Spleen (tissue), 11 donors: ENCODE measurements at regions not wholly inside any gene's neighbourhood (a gene's known extent, or its start where the extent isn't known, plus 50 kb on each side); places are given as distances from the start of the nearest gene placed in this dataset.

Experiments used
- DNase-seq: peaks from one replicate; pipeline ENCODE4 v3.0.0-alpha.2; 2020
- H3K27ac ChIP-seq, 8 donors: fragments of 200-600 bp; sonication (generic) in 7 of 8; 1 replicate in 4 of 8; 2 replicates in 4 of 8; pipeline versions ENCODE4 v1.5.0 to v1.8.0; 2016 to 2021; ENCODE audit warnings: inconsistent platforms in 4 of 8, mild to moderate bottlenecking in 4 of 8, moderate library complexity in 1 of 8
- H3K27me3 ChIP-seq, 7 donors: fragments of 200-600 bp; sonication (generic) in 6 of 7; replicated peaks in 1 of 7; 1 replicate in 4 of 7; 2 replicates in 3 of 7; pipeline versions ENCODE4 v1.5.0 to v1.8.0; 2016 to 2021; ENCODE audit warnings: inconsistent platforms in 3 of 7, mild to moderate bottlenecking in 1 of 7
- H3K36me3 ChIP-seq, 6 donors: fragments of 200-600 bp; sonication (generic) in 5 of 6; 1 replicate in 4 of 6; 2 replicates in 2 of 6; pipeline versions ENCODE4 v1.5.0 to v1.8.0; 2016 to 2021; ENCODE audit warnings: inconsistent platforms in 2 of 6
- H3K4me1 ChIP-seq, 6 donors: fragments of 200-600 bp; sonication (generic) in 5 of 6; 1 replicate in 3 of 6; 2 replicates in 3 of 6; pipeline versions ENCODE4 v1.5.0 to v1.8.0; 2016 to 2021; ENCODE audit warnings: inconsistent platforms in 3 of 6
- H3K4me3 ChIP-seq, 8 donors: fragments of 200-600 bp; sonication (generic) in 7 of 8; 1 replicate in 4 of 8; 2 replicates in 4 of 8; pipeline versions ENCODE4 v1.5.0 to v1.8.0; 2016 to 2021; ENCODE audit warnings: inconsistent platforms in 4 of 8, mild to moderate bottlenecking in 4 of 8, moderate library complexity in 2 of 8
- H3K9me3 ChIP-seq, 8 donors: fragments of 200-600 bp; sonication (generic) in 7 of 8; 1 replicate in 4 of 8; 2 replicates in 4 of 8; pipeline versions ENCODE4 v1.5.0 to v1.8.0; 2016 to 2021; ENCODE audit warnings: inconsistent platforms in 4 of 8
- POLR2A ChIP-seq, 3 donors: fragments of 450-650 bp; IDR thresholded peaks; one replicate each; pipeline ENCODE4 v1.5.1; 2017; ENCODE audit warnings: antibody characterized with exemption in 3 of 3, mild to moderate bottlenecking in 1 of 3
- POLR2AphosphoS5 ChIP-seq, 3 donors: sonication (generic); formaldehyde crosslinking; IDR thresholded peaks; one replicate each; pipeline ENCODE4 v1.5.1; 2017; ENCODE audit warnings: antibody characterized with exemption in 3 of 3
- WGBS, 5 donors: extraction: QIAGEN DNeasy Blood & Tissue Kit in 3 of 5; methylation state at CpG; one replicate each; pipeline versions ENCODE4 v1.1.5 to v1.1.7; 2013 to 2018; 5-methylcytosine and 5-hydroxymethylcytosine counted together
- intact Hi-C: fragments of 100-400 bp; cut with DNase I; formaldehyde crosslinking; loops from one replicate; pipeline ENCODE4 v1.15.0; 2023; ENCODE audit warnings: low total_unique reads
- TF ChIP-seq, protein P1 (sequence below), 11 experiments: fragments of 200-600 bp in 7 of 11; fragments of 450-650 bp in 4 of 11; sonication (generic) in 4 of 11; IDR thresholded peaks in 8 of 11; conservative IDR thresholded peaks in 3 of 11; 1 replicate in 7 of 11; 2 replicates in 4 of 11; pipeline versions ENCODE4 v1.4.0 to v1.8.0; 2016 to 2021; ENCODE audit warnings: antibody characterized with exemption in 11 of 11, inconsistent platforms in 4 of 11, mild to moderate bottlenecking in 1 of 11
- donor health status: healthy with polysubstance abuse.
- donor health status: DM: no; HTN: no; CAD: no; lungs with moderate emphysema.
- donor health status: DM: no; HTN: no; CAD: no.
- donor health status: Bipolar disorder and iron deficiency.
- donor health status: healthy.
- donor health status: DM: no; HTN: no; CAD: no.
- donor health status: DM: yes; HTN: yes; CAD: no.

DNA sequence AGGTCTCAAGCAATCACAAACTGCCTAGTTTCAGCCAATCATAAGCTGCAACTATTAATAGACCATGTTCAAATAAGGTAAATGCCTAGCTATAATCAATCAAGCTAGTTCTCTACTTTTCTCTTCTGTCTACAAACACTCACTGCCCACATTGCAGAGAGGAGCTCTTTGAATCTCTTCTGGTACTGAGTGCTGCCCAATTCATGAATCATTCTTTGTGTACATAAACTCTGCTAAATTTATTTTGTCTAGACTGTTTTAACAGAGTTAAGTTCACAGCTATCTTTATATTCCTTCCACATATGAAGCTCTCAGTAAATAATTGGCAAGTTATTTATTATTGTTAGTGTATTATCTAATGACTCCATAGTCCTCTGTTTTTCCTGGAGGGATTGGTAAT, 411.0 kb downstream of the EPHA7 start:
- TF ChIP-seq POLR2AphosphoS5 (IDR thresholded peaks at IDR 0.05) (no peak), POLR2A (IDR thresholded peaks at IDR 0.05) (no peak)
- TF ChIP-seq, protein P1, sequence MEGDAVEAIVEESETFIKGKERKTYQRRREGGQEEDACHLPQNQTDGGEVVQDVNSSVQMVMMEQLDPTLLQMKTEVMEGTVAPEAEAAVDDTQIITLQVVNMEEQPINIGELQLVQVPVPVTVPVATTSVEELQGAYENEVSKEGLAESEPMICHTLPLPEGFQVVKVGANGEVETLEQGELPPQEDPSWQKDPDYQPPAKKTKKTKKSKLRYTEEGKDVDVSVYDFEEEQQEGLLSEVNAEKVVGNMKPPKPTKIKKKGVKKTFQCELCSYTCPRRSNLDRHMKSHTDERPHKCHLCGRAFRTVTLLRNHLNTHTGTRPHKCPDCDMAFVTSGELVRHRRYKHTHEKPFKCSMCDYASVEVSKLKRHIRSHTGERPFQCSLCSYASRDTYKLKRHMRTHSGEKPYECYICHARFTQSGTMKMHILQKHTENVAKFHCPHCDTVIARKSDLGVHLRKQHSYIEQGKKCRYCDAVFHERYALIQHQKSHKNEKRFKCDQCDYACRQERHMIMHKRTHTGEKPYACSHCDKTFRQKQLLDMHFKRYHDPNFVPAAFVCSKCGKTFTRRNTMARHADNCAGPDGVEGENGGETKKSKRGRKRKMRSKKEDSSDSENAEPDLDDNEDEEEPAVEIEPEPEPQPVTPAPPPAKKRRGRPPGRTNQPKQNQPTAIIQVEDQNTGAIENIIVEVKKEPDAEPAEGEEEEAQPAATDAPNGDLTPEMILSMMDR (IDR thresholded peaks at IDR 0.05 in 8 of 11, conservative IDR thresholded peaks at IDR 0.05 in 3 of 11): no peak
- Histone ChIP-seq H3K4me1 (no peaks in the 10 kb centered on the region), H3K27ac (no peak overlapping the region), H3K4me3 (no peak overlapping the region), H3K9me3 (peaks cover 0 to 10% (median 0%) of the 10 kb centered on the region in 8 donors), H3K27me3 (no peaks in the 10 kb centered on the region), H3K36me3 (no peaks in the 10 kb centered on the region)
- DNase-seq: no peak
- intact Hi-C loops: no loop called here

DNA sequence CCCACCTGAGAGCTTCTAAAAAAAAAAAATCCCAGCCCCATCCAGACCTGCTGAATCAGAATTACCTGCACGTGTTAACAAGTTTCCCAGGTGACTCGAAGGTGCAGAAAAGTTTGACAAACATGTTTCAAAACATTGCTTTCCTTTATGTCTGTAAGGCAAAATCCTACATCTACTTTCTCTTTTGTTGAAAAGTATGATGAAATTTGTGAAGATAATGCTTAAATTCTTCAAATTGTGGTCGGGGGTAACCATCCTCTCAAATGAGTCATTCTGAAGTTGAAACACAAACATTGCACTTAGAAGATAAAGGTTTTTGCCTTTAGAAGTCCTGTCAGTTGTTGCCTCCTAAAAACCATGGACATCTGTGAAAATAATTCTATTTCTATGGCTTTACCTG, 429.7 kb downstream of the EPHA7 start:
- TF ChIP-seq POLR2A (IDR thresholded peaks at IDR 0.05) (no peak), POLR2AphosphoS5 (IDR thresholded peaks at IDR 0.05) (no peak)
- TF ChIP-seq, protein P1 (IDR thresholded peaks at IDR 0.05 in 8 of 11, conservative IDR thresholded peaks at IDR 0.05 in 3 of 11): no peak
- intact Hi-C loops: no loop called here
- Histone ChIP-seq H3K4me3 (no peak overlapping the region), H3K4me1 (no peaks in the 10 kb centered on the region), H3K27me3 (no peaks in the 10 kb centered on the region), H3K9me3 (peaks cover 0 to 2% (median 0%) of the 10 kb centered on the region in 8 donors), H3K36me3 (no peaks in the 10 kb centered on the region), H3K27ac (no peak overlapping the region)
- no peak for DNase-seq
- 69 to 77% (median 74%) methylated on average over 3 of the region's 3 CpGs for WGBS, 5 donors

DNA sequence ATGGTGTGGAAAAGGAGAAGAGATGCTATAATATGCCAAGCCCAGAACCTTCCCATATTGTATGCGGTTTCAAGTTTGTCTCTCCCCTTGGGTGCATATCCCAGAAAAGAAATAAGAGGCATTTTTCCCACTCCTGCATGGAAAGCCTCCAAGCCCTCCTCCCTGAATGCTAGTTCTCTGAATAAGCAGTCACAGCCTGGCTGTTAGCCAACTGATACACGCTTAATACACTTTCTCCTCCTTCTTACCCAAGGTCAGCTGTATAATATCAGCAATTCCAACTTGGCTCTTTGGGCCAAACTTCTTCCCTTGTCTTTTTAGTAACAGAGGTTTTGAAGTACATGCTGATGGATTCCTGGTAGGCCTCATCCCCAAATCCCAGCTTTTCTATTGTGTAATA, 440.1 kb downstream of the EPHA7 start:
- no peak for DNase-seq
- Histone ChIP-seq H3K36me3 (no peaks in the 10 kb centered on the region), H3K4me3 (no peak overlapping the region), H3K9me3 (peaks cover 0 to 6% (median 0%) of the 10 kb centered on the region in 8 donors), H3K27me3 (no peaks in the 10 kb centered on the region), H3K4me1 (no peaks in the 10 kb centered on the region), H3K27ac (no peak overlapping the region)
- 71 to 98% (median 76%) methylated on average over 2 of the region's 2 CpGs for WGBS, 5 donors
- intact Hi-C loops: no loop called here
- TF ChIP-seq POLR2A (IDR thresholded peaks at IDR 0.05) (no peak), POLR2AphosphoS5 (IDR thresholded peaks at IDR 0.05) (no peak)
- TF ChIP-seq, protein P1 (IDR thresholded peaks at IDR 0.05 in 8 of 11, conservative IDR thresholded peaks at IDR 0.05 in 3 of 11): no peak

DNA sequence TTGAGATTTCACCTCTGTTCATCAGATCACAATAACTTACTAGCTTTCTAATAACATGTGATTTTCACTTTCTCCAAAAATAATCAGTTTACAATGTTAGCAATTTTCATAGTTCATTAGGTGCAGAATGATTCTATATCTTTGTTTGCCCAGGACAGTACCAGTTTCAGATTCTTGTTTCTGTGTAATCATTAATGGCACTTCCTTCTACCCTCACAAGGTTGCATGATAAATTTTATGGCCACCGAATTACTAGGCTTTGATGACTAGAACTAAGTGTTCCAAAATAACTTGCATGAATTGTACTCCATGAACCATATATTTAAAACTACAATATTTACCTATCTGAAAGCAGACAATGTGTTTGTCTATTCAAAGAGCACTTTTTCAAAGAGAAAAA, 442.3 kb downstream of the EPHA7 start:
- H3K9me3 ChIP-seq: peaks cover 0 to 6% (median 0%) of the 10 kb centered on the region in 8 donors
- H3K27me3 ChIP-seq: no peaks in the 10 kb centered on the region
- no peak overlapping the region for H3K4me3 ChIP-seq
- no peak overlapping the region for H3K27ac ChIP-seq
- intact Hi-C loops: no loop called here
- no peak for DNase-seq
- no peaks in the 10 kb centered on the region for H3K4me1 ChIP-seq
- 44 to 71% (median 61%) methylated on average over 1 of the region's 1 CpG for WGBS, 5 donors
- TF ChIP-seq, protein P1 (IDR thresholded peaks at IDR 0.05 in 8 of 11, conservative IDR thresholded peaks at IDR 0.05 in 3 of 11): no peak
- no peak for TF ChIP-seq POLR2A (IDR thresholded peaks at IDR 0.05)
- TF ChIP-seq POLR2AphosphoS5 (IDR thresholded peaks at IDR 0.05): no peak
- H3K36me3 ChIP-seq: no peaks in the 10 kb centered on the region
